GM12875 (cell line): ENCODE measurements at regions not wholly inside any gene's neighbourhood (a gene's known extent, or its start where the extent isn't known, plus 50 kb on each side); places are given as distances from the start of the nearest gene placed in this dataset.

Experiments used
- H3K4me3 ChIP-seq: one replicate; pipeline ENCODE4 v1.5.1; 2011; ENCODE audit warnings: low read depth, low read length, control low read depth
- CTCF ChIP-seq: IDR thresholded peaks from 2 replicates; pipeline ENCODE4 v1.5.1; 2011; ENCODE audit warnings: low read depth, mild to moderate bottlenecking, control low read depth, inconsistent platforms, low read length, moderate library complexity, borderline replicate concordance; ENCODE audit not compliant: insufficient read depth

DNA sequence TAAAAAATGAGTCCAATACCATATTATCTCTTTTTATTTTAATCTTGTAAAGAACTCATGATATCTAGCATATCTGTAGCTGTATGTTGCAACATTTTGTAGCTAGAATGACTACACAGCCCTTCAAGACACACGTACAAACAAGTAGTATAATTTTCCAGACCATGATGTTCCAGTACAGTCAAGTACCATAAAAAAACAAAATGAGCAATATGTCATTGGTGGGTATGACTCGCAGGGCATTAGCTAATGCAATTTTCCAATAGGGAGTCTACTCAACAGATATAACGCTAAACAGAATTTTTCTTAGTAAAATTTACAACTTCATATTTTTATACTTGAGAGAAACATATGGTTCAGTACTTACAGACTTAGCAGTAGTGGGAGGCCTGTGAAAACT lies 53.6 kb upstream of the UGP2 start:
- no peak for TF ChIP-seq CTCF

DNA sequence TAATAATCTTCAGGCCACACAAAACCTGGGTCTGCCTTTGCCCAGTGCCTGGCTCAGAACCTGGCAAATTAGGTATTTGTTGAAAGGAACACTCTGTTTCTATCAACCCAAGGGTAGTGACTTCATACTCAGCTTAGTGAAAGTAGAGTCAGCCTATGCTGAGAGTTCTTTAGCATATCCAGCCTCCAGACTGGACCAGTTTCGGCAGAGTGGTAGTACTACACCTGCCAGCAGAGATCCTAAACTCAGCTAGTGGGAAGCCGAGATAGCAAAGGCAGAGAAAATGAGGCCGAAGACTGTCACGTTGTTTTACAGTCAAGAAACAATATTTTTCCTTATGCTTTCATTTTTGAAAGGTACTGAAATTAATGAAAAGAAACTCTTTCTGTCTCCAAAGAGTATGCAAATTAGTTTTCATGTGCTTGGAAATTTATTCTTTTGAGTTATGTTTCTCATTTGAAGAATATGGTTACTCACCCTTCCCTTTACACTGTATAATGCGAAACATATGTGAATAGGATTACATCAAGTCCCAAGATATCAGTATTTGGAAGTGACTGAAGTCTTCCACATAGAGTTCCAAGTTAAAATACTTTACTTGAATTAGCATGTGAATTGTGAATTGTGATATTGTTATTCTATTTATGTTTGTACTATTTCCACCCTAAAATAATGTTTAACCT lies 52.2 kb upstream of the UGP2 start:
- no peak for TF ChIP-seq CTCF
- no peak overlapping the region for H3K4me3 ChIP-seq

More for the DNA sequence above, 53.6 kb upstream of the UGP2 start:
- no peak overlapping the region for H3K4me3 ChIP-seq

GRCh38 chr2:63790491-63790890 lies 51.2 kb upstream of the UGP2 start:
- H3K4me3 ChIP-seq: no peak overlapping the region
- TF ChIP-seq CTCF: no peak

- no peak overlapping the region for H3K4me3 ChIP-seq
- TF ChIP-seq CTCF: no peak
Measured at GRCh38 chr2:63790906-63791305, 50.8 kb upstream of the UGP2 start.

GRCh38 chr2:63791387-63791786 lies 50.3 kb upstream of the UGP2 start:
- no peak for TF ChIP-seq CTCF
- H3K4me3 ChIP-seq: no peak overlapping the region
